ENCODE measurements at regions not wholly inside any gene's neighbourhood (a gene's known extent, or its start where the extent isn't known, plus 50 kb on each side); places are given as distances from the start of the nearest gene placed in this dataset.
"Not testable (repeated sequence)": the region's sequence is repeated elsewhere in the genome, so short reads cannot be mapped to it uniquely, and the experiment has no call there.

GRCh38 chr10:25076506-25077177 is 60.2 kb downstream of the THNSL1 start:
- DNase-seq (ENCODE audit: low spot score), result no peak

GRCh38 chr10:25078658-25079431 is 62.4 kb downstream of the THNSL1 start:
- peak; percentile 58 for DNase-seq (ENCODE audit: low spot score)

DNA sequence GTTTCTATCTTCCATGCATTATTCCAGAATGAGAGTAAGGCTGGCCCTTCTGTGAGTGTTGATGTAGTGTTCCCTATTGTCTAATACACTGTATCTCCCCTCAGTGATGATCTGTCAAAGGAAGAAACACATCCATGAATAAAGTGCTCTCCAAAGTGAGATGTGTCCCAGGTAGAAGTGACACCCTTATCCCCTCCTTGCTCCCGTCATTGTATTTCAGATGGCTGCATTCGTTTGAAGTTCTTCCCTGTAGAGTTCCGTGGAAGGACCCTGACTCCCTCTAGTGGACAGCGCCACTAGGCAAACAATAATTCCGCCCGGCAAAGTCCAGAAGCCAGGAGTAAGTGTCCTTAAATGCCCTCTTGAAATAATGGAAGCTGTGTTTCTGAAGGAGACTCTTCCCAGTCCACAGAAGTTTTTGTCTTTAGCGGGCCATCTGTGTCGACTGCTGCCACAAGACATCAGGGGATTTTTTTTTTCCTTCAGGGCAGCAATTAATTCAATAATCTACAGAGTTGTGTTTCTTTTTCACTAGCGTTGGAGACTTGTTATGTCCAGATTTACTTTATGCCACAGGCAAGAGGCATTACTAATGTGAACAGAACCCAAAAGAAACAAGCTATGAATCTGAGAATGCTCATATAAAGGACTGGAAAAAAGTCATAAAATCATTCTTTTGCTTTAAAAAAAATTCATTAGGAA is 64.6 kb downstream of the THNSL1 start:
- peak; percentile 85 for DNase-seq (ENCODE audit: low spot score)

DNA sequence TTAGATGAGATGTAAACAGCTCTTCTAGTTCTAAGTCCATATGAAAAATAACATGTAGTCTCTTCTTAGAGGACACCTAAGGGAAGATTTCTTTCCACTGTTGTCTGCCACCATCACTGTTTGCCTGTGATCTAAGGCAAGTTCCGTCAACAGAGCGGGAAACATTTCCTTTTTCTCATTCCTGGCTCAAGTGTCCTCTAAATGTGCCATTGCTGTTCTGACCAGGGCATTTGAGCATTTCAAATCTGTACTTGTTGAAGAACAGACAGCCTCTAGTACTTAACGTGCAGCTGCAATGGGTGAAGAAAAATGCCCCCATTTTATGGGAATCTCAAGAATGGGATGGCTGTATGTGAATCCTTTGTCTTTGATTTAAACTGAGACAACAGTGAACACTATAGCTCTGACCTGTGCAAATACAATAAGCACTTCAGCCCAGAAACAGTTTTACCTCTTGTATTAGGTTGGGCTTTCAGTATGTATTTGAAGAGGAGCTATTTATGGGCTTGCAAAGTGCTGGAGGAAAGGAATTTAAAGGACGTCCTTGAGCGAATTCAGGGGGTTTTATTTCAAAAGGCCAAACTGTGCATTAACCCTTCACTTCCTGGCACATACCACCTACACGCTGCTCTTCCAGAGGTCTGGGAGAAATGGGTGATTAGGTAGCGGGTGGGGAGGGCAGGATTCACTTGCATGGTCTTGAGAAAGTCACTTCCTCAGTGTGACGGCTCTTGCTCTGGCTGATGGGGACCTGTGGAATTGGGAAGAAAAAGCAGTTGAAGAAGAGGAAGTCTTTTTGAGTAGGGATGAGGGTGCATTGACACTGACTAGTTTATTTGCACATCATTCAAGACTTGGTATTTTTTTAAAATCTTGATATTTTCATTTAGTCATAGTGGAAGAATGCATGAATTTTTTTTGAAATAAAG is 66.1 kb downstream of the THNSL1 start:
- DNase-seq (ENCODE audit: low spot score), result no peak

DNA sequence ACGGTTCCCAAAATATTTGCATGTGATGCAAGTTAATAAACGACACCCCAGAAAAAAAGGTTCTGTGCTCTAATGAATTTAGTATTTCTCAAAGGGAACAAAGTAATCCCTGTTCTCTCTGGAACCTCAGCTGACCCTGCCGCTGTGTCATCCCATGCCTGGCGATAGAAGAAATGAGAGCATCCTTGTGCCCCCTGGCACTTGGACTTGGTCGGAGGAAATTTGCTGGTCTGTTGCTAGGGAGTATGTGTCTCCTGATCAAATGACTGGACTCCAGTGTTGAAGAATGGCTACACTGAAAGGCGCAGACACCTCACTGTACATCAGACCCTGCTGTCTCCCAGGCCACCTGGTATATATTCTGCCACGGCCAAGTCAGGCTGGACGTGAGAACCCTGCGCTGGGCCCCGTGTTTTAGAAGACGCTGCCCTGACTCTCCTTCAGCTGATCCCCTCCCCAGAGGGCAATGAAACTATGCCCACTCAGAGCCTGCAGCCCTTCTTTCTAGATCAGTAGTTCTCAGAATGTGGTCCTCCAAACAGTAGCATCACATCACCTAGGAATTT is 67.2 kb downstream of the THNSL1 start:
- no peak for DNase-seq (ENCODE audit: low spot score)

- no peak for DNase-seq (ENCODE audit: low spot score)
These were observed 68.0 kb downstream of the THNSL1 start for GRCh38 chr10:25084447-25084846.

DNA sequence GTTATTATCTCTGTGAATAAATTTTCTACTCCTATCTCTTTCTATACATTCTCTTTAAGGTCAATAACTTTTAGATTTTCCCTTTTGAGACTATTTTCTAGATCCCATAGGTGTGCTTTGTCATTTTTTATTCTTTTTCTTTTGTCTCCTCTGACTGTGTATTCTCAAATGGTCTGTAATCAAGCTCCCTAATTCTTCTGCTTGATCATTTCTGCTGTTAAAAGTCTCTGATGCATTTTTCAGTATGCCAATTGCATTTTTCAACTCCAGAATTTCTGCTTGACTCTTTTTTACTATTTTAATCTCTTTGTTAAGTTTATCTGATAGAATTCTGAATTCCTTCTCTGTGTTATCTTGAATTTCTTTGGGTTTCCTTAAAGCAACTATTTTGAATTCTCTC is 78.2 kb downstream of the THNSL1 start:
- DNase-seq (ENCODE audit: low spot score), result no peak

GRCh38 chr10:25097669-25098411 is 77.0 kb upstream of the GPR158 start:
- no peak for DNase-seq (ENCODE audit: low spot score)

DNA sequence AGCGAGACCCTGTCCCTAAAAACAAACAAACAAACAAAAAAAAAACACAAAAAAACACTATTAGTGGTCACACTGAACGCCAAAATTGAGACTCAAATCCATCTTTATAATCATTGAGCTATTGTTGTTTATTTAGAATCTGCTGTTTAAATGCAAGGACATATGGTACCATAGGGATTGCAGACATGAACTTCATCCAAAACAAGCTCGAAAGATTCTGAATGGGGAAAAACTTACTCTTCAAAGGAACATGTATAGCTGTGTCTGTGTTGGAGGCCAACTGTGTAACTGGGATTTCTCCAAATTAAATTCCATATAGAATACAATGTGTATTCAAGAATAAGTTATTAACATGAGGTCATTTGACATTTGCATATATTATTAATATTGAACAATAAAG is 74.7 kb upstream of the GPR158 start:
- DNase-seq (ENCODE audit: low spot score), result no peak

DNA sequence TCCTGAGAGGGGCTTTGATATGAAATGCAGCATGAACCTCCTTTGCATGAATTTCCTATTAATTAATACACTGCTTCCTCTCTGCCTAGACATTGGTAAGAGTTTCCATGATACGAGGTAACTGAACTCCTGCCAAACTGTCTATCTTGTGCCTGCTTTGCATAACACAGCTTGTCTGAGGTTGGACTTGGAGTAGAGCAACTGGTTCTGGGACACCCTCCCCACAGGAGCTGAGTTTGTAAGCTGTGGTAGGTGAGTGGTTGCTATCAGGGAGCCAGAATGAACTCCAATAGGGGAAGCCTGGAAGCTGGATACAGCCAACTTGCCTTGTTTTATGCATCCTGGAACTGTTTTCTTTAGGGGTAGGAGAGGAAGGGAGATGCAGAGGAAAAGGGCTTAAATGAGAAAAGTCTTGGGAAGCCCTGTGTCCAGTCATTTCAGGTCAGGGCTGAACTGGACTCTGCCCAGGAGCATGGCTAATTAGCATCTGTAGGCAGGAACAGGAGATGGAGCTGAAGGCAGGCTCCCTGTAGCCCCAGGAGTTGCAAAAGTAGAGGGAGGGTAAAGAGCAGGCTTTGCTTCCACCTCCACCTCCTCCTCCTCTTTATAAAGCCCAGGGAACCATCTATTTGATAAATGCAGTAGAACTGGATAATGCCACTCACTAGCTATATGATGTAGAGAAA is 73.2 kb upstream of the GPR158 start:
- DNase-seq (ENCODE audit: low spot score), result no peak

GRCh38 chr10:25102147-25102822 is 72.5 kb upstream of the GPR158 start:
- no peak for DNase-seq (ENCODE audit: low spot score)

DNA sequence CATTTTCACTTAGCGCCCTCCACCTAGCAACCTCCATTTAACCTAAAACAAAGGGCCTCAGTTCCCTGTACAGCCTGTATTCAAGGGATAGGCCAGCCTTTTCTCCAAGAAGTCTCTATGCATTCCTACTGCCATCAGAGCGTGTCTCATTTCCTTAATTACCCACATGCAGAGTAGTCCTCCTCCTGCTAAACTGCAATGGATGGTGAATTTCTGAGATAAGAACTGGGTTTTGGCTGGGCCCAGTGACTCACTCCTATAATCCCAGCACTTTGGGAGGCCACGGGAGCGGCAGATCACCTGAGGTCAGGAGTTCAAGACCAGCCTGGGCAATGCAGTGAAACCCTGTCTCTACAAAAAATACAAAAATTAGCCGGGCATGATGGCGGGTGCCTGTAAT is 71.1 kb upstream of the GPR158 start:
- no peak for DNase-seq (ENCODE audit: low spot score)

GRCh38 chr10:25104441-25104840 is 70.4 kb upstream of the GPR158 start:
- no peak for DNase-seq (ENCODE audit: low spot score)

- DNase-seq (ENCODE audit: low spot score), result no peak
These were observed 69.5 kb upstream of the GPR158 start for GRCh38 chr10:25105262-25105661.

DNA sequence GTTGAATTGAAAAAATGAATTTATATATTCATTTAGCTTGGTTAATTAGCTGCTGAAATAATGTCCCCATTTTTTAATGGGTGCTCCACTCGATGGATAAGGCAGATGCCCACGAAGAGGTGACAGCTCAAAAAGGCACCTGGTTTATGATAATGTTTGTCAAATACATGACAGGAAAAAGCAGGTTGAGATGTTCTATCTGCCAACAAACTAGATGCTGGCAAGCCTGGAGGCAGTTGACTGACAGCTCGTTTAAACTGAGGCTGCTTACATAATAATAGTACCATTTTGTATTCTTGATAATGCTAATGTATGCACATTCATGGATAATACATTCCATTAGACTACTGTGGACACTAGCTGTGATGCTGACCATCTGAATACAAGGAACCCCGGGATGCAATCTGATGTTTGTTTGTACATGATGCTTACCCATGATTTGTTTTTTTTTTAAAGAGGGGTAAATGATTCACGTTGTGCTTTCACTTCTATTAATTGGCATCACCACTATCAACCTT is 69.0 kb upstream of the GPR158 start:
- DNase-seq (ENCODE audit: low spot score), result no peak

DNA sequence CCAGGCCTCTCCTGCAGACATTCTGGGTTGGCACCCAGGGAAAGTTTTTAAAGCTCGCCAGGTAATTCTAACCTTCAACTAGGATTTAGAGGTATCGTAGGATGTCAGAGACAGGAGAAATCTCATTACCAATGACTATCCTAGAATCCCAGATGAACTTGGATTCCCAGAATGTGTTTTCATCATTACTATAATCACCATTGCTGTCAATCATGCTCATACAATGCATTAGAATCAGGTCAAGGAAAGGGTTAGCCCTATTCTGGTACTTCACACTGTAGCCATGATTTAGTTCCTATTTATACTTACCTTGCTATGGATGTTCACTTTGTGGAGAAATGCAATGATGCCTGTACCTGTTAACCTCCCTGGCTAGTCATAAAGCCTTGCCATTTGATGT is 67.0 kb upstream of the GPR158 start:
- no peak for DNase-seq (ENCODE audit: low spot score)

- DNase-seq (ENCODE audit: low spot score), result not testable (repeated sequence)
These were observed 64.9 kb upstream of the GPR158 start for GRCh38 chr10:25109896-25110295.

GRCh38 chr10:25112016-25112415 is 62.8 kb upstream of the GPR158 start:
- DNase-seq (ENCODE audit: low spot score), result no peak

- peak; percentile 79 for DNase-seq (ENCODE audit: low spot score)
These were observed 61.4 kb upstream of the GPR158 start for GRCh38 chr10:25113191-25114035.
